GM12878 (cell line): ENCODE measurements at regions not wholly inside any gene's neighbourhood (a gene's known extent, or its start where the extent isn't known, plus 50 kb on each side); places are given as distances from the start of the nearest gene placed in this dataset.

Source experiments
- ATAC-seq: fragments of 200-7000 bp; cut with Tn5 transposase; 3 replicates; pipeline ENCODE4 v1.9.1; 2020; ENCODE audit warnings: mild to moderate bottlenecking, moderate library complexity
- BruUV-seq: library from RNA; stranded (reverse); fragments of 400-500 nt; replicated peaks from 2 replicates; lab custom pipeline; 2021; lab: Mats Ljungman, UMichigan
- CTCF ChIA-PET: fragments of 300-600 bp; sonication (Branson Sonifier 250); formaldehyde crosslinking; extraction: SDS; loops from one replicate; lab custom pipeline; 2021; ENCODE audit warnings: inconsistent platforms; lab: Yijun Ruan, JAX
- POLR2A ChIA-PET: fragments of 350-600 bp; formaldehyde crosslinking; extraction: SDS; loops from one replicate; lab custom pipeline; 2021; ENCODE audit warnings: inconsistent platforms; lab: Charles Lee
- RAD21 ChIA-PET: fragments of 300-600 bp; sonication (Branson Sonifier 250); formaldehyde crosslinking; loops from one replicate; lab custom pipeline; 2023; ENCODE audit warnings: antibody characterized with exemption; ENCODE audit not compliant: unreplicated experiment; lab: Charles Lee
- SMC1A ChIA-PET: fragments of 300-600 bp; sonication (Branson Sonifier 250); formaldehyde crosslinking; loops from one replicate; lab custom pipeline; 2023; ENCODE audit not compliant: unreplicated experiment, uncharacterized antibody; lab: Charles Lee
- DNase-seq: peaks from one replicate; pipeline ENCODE4 v3.0.0-alpha.2; 2011; ENCODE audit warnings: low read depth, low spot score
- FAIRE-seq: peaks from 3 replicates; lab custom pipeline; 2011; peaks lifted over from hg19 to GRCh38; lab: Jason Lieb, UNC
- H2AFZ ChIP-seq: 2 replicates; pipeline ENCODE4 v1.6.0; 2011; ENCODE audit warnings: low read depth, low read length, control low read depth; ENCODE audit not compliant: control insufficient read depth
- H3K27ac ChIP-seq: 2 replicates; pipeline ENCODE4 v1.5.1; 2011; ENCODE audit warnings: control low read depth; ENCODE audit not compliant: control insufficient read depth, insufficient read depth
- H3K27me3 ChIP-seq, 2 experiments: replicated peaks in 1 of 2; 2 replicates each; pipeline versions ENCODE4 v1.6.0 to v1.6.1; 2011; ENCODE audit warnings: low read length in 1 of 2; ENCODE audit not compliant: control insufficient read depth in 2 of 2, insufficient read depth in 2 of 2
- H3K36me3 ChIP-seq, 2 experiments: 2 replicates each; pipeline ENCODE4 v1.5.1; 2011; ENCODE audit warnings: low read length in 1 of 2; ENCODE audit not compliant: control insufficient read depth in 2 of 2, insufficient read depth in 2 of 2
- H3K4me1 ChIP-seq: 2 replicates; pipeline ENCODE4 v1.6.1; 2011; ENCODE audit warnings: mild to moderate bottlenecking, low read length, moderate library complexity, mixed read lengths; ENCODE audit not compliant: control insufficient read depth, insufficient read depth
- H3K4me2 ChIP-seq: 2 replicates; pipeline ENCODE4 v1.6.0; 2011; ENCODE audit warnings: control low read depth; ENCODE audit not compliant: control insufficient read depth, insufficient read depth
- H3K4me3 ChIP-seq: fragments of 200-600 bp; sonication (generic); 2 replicates; pipeline ENCODE4 v1.5.1; 2016
- H3K79me2 ChIP-seq: 2 replicates; pipeline ENCODE4 v1.6.0; 2011; ENCODE audit warnings: low read length; ENCODE audit not compliant: control insufficient read depth, insufficient read depth
- H3K9ac ChIP-seq: 2 replicates; pipeline ENCODE4 v1.8.0; 2011; ENCODE audit warnings: low read length, control low read depth, mixed read lengths; ENCODE audit not compliant: control insufficient read depth, insufficient read depth
- H3K9me3 ChIP-seq: replicated peaks from 3 replicates; pipeline ENCODE4 v1.5.1; 2011; ENCODE audit warnings: mild to moderate bottlenecking, low read length; ENCODE audit not compliant: control insufficient read depth, insufficient read depth
- H4K20me1 ChIP-seq: 2 replicates; pipeline ENCODE4 v1.6.0; 2011; ENCODE audit not compliant: control insufficient read depth, insufficient read depth
- CBFB ChIP-seq: IDR thresholded peaks from 2 replicates; pipeline ENCODE4 v1.6.1; 2016; ENCODE audit warnings: antibody characterized with exemption, low read depth
- CREM ChIP-seq: IDR thresholded peaks from 2 replicates; pipeline ENCODE4 v1.6.1; 2014; ENCODE audit warnings: antibody characterized with exemption, low read depth
- IKZF1 ChIP-seq: fragments of 450-650 bp; conservative IDR thresholded peaks from 2 replicates; pipeline ENCODE4 v1.6.1; 2017; ENCODE audit warnings: antibody characterized with exemption, mild to moderate bottlenecking
- KLF5 ChIP-seq: fragments of 450-650 bp; IDR thresholded peaks from 2 replicates; pipeline ENCODE4 v1.6.1; 2014; ENCODE audit warnings: mild to moderate bottlenecking; ENCODE audit not compliant: partially characterized antibody
- RAD21 ChIP-seq: IDR thresholded peaks from 2 replicates; pipeline ENCODE4 v1.6.1; 2011; ENCODE audit warnings: mild to moderate bottlenecking, low read depth, low read length, moderate library complexity; ENCODE audit not compliant: insufficient read depth
- SIX5 ChIP-seq: IDR thresholded peaks from 2 replicates; pipeline ENCODE4 v1.6.1; 2011; ENCODE audit warnings: mild to moderate bottlenecking, low read depth, low read length, moderate library complexity; ENCODE audit not compliant: severe bottlenecking
- SPI1 ChIP-seq: IDR thresholded peaks from 2 replicates; pipeline ENCODE4 v1.6.1; 2011; ENCODE audit warnings: low read depth, mild to moderate bottlenecking, low read length, moderate library complexity, borderline replicate concordance; ENCODE audit not compliant: insufficient read depth
- STAT3 ChIP-seq: IDR thresholded peaks from 2 replicates; pipeline ENCODE4 v1.6.1; 2011; ENCODE audit warnings: low read depth, low read length, improper control_type of control experiment
- TBL1XR1 ChIP-seq: IDR thresholded peaks from 2 replicates; pipeline ENCODE4 v1.6.1; 2012; ENCODE audit warnings: low read depth, low read length, improper control_type of control experiment
- TCF12 ChIP-seq: IDR thresholded peaks from 2 replicates; pipeline ENCODE4 v1.6.1; 2011; ENCODE audit warnings: low read depth, mild to moderate bottlenecking, low read length
- TCF3 ChIP-seq: IDR thresholded peaks from 2 replicates; pipeline ENCODE4 v1.6.1; 2012; ENCODE audit warnings: low read depth, mild to moderate bottlenecking, low read length, borderline replicate concordance; ENCODE audit not compliant: insufficient read depth
- ZNF274 ChIP-seq: IDR thresholded peaks from one replicate; pipeline ENCODE4 v1.8.0; 2011; ENCODE audit not compliant: insufficient read length, insufficient read depth
- WGBS: methylation state at CpG from one replicate; pipeline ENCODE4 v1.1.6; 2016; ENCODE audit warnings: low lambda C conversion rate; ENCODE audit not compliant: insufficient replicate concordance, insufficient coverage; ENCODE audit errors: missing lambda C conversion rate; 5-methylcytosine and 5-hydroxymethylcytosine counted together
- in situ Hi-C: fragments of 300-500 bp; cut with MboI; formaldehyde crosslinking; loops from 9 replicates; pipeline ENCODE4 v1.14.3; 2018; ENCODE audit warnings: mixed read lengths
- intact Hi-C: fragments of 100-400 bp; cut with micrococcal nuclease; formaldehyde crosslinking; loops from one replicate; pipeline ENCODE4 v1.14.2; 2022; ENCODE audit not compliant: unreplicated experiment
- TF ChIP-seq, protein P1 (sequence below): fragments of 150-350 bp; IDR thresholded peaks from 2 replicates; pipeline ENCODE4 v1.6.1; 2016; ENCODE audit warnings: low read depth, low read length
- TF ChIP-seq, protein P2 (sequence below): fragments of 150-350 bp; IDR thresholded peaks from 2 replicates; pipeline ENCODE4 v1.6.1; 2014; ENCODE audit warnings: mild to moderate bottlenecking, low read depth, low read length
- TF ChIP-seq, protein P3 (sequence below): IDR thresholded peaks from 2 replicates; pipeline ENCODE4 v1.6.1; 2012; ENCODE audit warnings: improper control_type of control experiment, low read depth, low read length; ENCODE audit not compliant: insufficient replicate concordance

DNA sequence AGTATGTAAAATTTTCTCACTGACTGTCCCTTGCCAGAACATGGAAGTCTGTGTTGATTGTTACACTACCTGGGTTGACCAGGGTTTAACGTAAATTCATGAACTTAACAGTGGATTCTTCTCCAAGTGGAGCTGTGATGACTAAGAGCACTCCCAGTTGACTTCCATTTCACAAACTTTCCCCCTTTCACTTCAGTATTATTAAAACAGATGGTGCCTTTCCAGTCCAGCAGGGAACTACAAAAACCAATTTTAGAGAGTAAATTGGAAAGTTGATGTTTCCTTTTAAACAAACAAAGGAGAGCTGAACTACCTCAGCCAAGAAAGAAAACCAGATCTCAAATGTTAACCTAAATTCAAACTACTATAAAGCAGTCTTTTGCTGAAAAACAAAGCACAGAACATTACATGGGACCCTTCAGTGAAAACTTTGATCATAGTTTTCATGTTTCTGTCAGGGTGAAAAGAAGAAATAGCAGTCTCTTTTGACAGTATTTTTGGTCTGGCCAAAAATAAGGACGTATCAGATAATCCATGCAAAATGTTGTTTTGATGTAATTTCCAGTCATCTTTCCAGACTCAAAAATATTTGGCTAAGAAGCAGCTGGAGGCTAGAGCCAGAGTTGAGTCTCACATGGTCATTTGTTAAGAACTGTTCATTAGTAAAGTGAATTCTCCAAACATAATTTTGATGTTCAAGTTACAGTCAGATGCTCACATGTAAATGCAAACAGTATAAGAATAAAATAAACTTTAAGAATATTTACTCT, 479.9 kb upstream of the AKR1E2 start:
- Histone ChIP-seq H3K27me3 (no peaks in the 10 kb centered on the region), H3K4me3 (no peak overlapping the region), H3K36me3 (no peaks in the 10 kb centered on the region), H3K9ac (no peak overlapping the region), H3K9me3 (no peaks in the 10 kb centered on the region), H3K4me1 (no peaks in the 10 kb centered on the region), H4K20me1 (no peaks in the 10 kb centered on the region), H3K27ac (no peak overlapping the region), H2AFZ (no peak overlapping the region), H3K4me2 (no peak overlapping the region), H3K79me2 (no peaks in the 10 kb centered on the region)
- RAD21 ChIA-PET: no interaction called here
- ATAC-seq: no peak
- BruUV-seq: no TSS peak
- in situ Hi-C loops (no loop called here), intact Hi-C loops (no loop called here)
- SMC1A ChIA-PET: no interaction called here
- DNase-seq: no peak
- POLR2A ChIA-PET: no interaction called here
- CTCF ChIA-PET: interaction anchor here (0.6 kb wide), 1 partner anchor 1038 kb away, joined by 3 read pairs; no protein-coding TSS in a partner anchor
- FAIRE-seq: no peak
- 47% methylated on average over 2 of the region's 2 CpGs for WGBS
- TF ChIP-seq SPI1 (no peak), CBFB (no peak), TCF12 (no peak), CREM (no peak), ZNF274 (no peak), STAT3 (no peak), KLF5 (no peak), RAD21 (no peak), TCF3 (no peak), SIX5 (no peak), IKZF1 (no peak), TBL1XR1 (no peak)
- TF ChIP-seq, protein P1, sequence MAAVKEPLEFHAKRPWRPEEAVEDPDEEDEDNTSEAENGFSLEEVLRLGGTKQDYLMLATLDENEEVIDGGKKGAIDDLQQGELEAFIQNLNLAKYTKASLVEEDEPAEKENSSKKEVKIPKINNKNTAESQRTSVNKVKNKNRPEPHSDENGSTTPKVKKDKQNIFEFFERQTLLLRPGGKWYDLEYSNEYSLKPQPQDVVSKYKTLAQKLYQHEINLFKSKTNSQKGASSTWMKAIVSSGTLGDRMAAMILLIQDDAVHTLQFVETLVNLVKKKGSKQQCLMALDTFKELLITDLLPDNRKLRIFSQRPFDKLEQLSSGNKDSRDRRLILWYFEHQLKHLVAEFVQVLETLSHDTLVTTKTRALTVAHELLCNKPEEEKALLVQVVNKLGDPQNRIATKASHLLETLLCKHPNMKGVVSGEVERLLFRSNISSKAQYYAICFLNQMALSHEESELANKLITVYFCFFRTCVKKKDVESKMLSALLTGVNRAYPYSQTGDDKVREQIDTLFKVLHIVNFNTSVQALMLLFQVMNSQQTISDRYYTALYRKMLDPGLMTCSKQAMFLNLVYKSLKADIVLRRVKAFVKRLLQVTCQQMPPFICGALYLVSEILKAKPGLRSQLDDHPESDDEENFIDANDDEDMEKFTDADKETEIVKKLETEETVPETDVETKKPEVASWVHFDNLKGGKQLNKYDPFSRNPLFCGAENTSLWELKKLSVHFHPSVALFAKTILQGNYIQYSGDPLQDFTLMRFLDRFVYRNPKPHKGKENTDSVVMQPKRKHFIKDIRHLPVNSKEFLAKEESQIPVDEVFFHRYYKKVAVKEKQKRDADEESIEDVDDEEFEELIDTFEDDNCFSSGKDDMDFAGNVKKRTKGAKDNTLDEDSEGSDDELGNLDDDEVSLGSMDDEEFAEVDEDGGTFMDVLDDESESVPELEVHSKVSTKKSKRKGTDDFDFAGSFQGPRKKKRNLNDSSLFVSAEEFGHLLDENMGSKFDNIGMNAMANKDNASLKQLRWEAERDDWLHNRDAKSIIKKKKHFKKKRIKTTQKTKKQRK: no peak
- TF ChIP-seq, protein P2, sequence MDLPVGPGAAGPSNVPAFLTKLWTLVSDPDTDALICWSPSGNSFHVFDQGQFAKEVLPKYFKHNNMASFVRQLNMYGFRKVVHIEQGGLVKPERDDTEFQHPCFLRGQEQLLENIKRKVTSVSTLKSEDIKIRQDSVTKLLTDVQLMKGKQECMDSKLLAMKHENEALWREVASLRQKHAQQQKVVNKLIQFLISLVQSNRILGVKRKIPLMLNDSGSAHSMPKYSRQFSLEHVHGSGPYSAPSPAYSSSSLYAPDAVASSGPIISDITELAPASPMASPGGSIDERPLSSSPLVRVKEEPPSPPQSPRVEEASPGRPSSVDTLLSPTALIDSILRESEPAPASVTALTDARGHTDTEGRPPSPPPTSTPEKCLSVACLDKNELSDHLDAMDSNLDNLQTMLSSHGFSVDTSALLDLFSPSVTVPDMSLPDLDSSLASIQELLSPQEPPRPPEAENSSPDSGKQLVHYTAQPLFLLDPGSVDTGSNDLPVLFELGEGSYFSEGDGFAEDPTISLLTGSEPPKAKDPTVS: no peak
- TF ChIP-seq, protein P3, sequence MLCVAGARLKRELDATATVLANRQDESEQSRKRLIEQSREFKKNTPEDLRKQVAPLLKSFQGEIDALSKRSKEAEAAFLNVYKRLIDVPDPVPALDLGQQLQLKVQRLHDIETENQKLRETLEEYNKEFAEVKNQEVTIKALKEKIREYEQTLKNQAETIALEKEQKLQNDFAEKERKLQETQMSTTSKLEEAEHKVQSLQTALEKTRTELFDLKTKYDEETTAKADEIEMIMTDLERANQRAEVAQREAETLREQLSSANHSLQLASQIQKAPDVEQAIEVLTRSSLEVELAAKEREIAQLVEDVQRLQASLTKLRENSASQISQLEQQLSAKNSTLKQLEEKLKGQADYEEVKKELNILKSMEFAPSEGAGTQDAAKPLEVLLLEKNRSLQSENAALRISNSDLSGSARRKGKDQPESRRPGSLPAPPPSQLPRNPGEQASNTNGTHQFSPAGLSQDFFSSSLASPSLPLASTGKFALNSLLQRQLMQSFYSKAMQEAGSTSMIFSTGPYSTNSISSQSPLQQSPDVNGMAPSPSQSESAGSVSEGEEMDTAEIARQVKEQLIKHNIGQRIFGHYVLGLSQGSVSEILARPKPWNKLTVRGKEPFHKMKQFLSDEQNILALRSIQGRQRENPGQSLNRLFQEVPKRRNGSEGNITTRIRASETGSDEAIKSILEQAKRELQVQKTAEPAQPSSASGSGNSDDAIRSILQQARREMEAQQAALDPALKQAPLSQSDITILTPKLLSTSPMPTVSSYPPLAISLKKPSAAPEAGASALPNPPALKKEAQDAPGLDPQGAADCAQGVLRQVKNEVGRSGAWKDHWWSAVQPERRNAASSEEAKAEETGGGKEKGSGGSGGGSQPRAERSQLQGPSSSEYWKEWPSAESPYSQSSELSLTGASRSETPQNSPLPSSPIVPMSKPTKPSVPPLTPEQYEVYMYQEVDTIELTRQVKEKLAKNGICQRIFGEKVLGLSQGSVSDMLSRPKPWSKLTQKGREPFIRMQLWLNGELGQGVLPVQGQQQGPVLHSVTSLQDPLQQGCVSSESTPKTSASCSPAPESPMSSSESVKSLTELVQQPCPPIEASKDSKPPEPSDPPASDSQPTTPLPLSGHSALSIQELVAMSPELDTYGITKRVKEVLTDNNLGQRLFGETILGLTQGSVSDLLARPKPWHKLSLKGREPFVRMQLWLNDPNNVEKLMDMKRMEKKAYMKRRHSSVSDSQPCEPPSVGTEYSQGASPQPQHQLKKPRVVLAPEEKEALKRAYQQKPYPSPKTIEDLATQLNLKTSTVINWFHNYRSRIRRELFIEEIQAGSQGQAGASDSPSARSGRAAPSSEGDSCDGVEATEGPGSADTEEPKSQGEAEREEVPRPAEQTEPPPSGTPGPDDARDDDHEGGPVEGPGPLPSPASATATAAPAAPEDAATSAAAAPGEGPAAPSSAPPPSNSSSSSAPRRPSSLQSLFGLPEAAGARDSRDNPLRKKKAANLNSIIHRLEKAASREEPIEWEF: no peak
